Psoas muscle (tissue), 7 donors: ENCODE measurements at regions not wholly inside any gene's neighbourhood (a gene's known extent, or its start where the extent isn't known, plus 50 kb on each side); places are given as distances from the start of the nearest gene placed in this dataset.

ENCODE experiments used
- ATAC-seq, 4 donors: fragments of 200-7000 bp; cut with Tn5 transposase; one replicate each; pipeline ENCODE4 v1.9.1; 2020; ENCODE audit warnings: moderate library complexity in 3 of 4, mild to moderate bottlenecking in 2 of 4
- DNase-seq, 2 donors: peaks; one replicate each; pipeline ENCODE4 v3.0.0-alpha.2; 2020
- H3K27ac ChIP-seq: fragments of 200-600 bp; one replicate; pipeline ENCODE4 v1.8.0; 2022
- H3K27me3 ChIP-seq, 3 donors: fragments of 200-600 bp in 1 of 3; one replicate each; pipeline versions ENCODE4 v1.6.1 to v1.8.0; 2013 to 2022; ENCODE audit warnings: low read length in 2 of 3, mild to moderate bottlenecking in 2 of 3, moderate library complexity in 1 of 3; ENCODE audit not compliant: insufficient read depth in 3 of 3
- H3K36me3 ChIP-seq, 2 donors: fragments of 200-600 bp in 1 of 2; one replicate each; pipeline versions ENCODE4 v1.6.1 to v1.8.0; 2013 to 2022; ENCODE audit warnings: low read depth in 1 of 2, mild to moderate bottlenecking in 1 of 2, moderate library complexity in 1 of 2; ENCODE audit not compliant: insufficient read depth in 1 of 2
- H3K4me1 ChIP-seq: fragments of 200-600 bp; one replicate; pipeline ENCODE4 v1.8.0; 2022
- H3K4me3 ChIP-seq: fragments of 200-600 bp; one replicate; pipeline ENCODE4 v1.8.0; 2022; ENCODE audit warnings: mild to moderate bottlenecking
- H3K9me3 ChIP-seq: fragments of 200-600 bp; one replicate; pipeline ENCODE4 v1.8.0; 2022
- WGBS, 3 donors: extraction: QIAGEN DNeasy Blood & Tissue Kit; methylation state at CpG; one replicate each; pipeline versions ENCODE4 v1.1.6 to v1.1.7; 2013; 5-methylcytosine and 5-hydroxymethylcytosine counted together
- intact Hi-C, 2 donors: fragments of 100-400 bp; cut with DNase I; formaldehyde crosslinking; loops; one replicate each; pipeline versions ENCODE4 v1.11.0 to v1.14.2; 2022
- TF ChIP-seq, protein P1 (sequence below): fragments of 200-600 bp; IDR thresholded peaks from one replicate; pipeline ENCODE4 v1.8.0; 2022; ENCODE audit warnings: antibody characterized with exemption
- donor health status: healthy with polysubstance abuse.
- donor health status: DM: no; HTN: no; CAD: no; lungs with moderate emphysema.
- donor health status: Bipolar disorder and iron deficiency.
- donor health status: healthy.
- donor health status: DM: yes; HTN: yes; CAD: no.
- donor health status: DM: no; HTN: no; CAD: no.
- donor health status: DM: yes; HTN: yes; CAD: no.

DNA sequence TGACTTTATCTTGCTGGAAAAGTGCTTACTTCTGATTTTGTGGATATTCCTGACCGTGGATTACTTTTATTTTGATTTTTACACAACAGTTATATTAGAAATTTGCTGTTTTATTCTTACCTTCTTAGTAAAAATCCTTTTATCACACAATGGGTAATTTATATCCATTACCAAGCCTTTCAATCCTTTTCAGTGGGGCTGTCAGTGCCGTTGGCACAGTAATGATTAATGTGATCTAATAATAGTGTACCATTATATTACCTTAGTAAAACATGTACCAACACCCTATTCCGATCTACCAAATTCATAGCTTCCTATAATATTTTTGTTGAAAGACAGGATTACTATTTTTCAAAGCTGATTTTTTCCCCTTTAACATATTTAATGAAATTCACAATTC lies 87.3 kb upstream of the ZNF536 start:
- ATAC-seq (no peak), DNase-seq (no peak)
- no peak overlapping the region for H3K4me3 ChIP-seq
- peaks cover 0 to 8% (median 8%) of the 10 kb centered on the region in 3 donors for H3K27me3 ChIP-seq
- TF ChIP-seq, protein P1, sequence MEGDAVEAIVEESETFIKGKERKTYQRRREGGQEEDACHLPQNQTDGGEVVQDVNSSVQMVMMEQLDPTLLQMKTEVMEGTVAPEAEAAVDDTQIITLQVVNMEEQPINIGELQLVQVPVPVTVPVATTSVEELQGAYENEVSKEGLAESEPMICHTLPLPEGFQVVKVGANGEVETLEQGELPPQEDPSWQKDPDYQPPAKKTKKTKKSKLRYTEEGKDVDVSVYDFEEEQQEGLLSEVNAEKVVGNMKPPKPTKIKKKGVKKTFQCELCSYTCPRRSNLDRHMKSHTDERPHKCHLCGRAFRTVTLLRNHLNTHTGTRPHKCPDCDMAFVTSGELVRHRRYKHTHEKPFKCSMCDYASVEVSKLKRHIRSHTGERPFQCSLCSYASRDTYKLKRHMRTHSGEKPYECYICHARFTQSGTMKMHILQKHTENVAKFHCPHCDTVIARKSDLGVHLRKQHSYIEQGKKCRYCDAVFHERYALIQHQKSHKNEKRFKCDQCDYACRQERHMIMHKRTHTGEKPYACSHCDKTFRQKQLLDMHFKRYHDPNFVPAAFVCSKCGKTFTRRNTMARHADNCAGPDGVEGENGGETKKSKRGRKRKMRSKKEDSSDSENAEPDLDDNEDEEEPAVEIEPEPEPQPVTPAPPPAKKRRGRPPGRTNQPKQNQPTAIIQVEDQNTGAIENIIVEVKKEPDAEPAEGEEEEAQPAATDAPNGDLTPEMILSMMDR, result no peak
- no peaks in the 10 kb centered on the region for H3K36me3 ChIP-seq
- no peak overlapping the region for H3K27ac ChIP-seq
- intact Hi-C loops, result no loop called here
- no peaks in the 10 kb centered on the region for H3K9me3 ChIP-seq
- 62 to 63% (median 63%) methylated on average over 3 of the region's 3 CpGs for WGBS, 3 donors
- no peaks in the 10 kb centered on the region for H3K4me1 ChIP-seq

DNA sequence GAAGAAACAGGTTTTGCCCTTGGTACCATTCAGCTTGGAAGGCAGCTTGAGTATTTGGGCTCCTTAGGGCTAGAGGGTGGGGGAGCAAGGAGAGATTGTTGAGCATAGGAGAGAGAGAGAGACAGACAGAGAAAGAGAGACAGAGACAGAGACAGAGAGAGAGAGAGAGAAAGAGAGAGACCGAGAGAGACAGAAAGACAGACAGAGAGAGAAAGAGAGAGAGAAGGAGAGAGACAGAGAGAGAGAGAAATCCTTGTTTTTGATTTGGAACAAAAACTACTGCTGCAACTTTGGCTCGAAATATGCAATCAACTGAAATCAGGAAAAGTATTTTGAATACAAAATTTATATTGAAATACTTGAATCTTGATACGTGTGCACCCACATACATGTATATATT lies 85.8 kb upstream of the ZNF536 start:
- ATAC-seq, result no peak
- intact Hi-C loops, result no loop called here

DNA sequence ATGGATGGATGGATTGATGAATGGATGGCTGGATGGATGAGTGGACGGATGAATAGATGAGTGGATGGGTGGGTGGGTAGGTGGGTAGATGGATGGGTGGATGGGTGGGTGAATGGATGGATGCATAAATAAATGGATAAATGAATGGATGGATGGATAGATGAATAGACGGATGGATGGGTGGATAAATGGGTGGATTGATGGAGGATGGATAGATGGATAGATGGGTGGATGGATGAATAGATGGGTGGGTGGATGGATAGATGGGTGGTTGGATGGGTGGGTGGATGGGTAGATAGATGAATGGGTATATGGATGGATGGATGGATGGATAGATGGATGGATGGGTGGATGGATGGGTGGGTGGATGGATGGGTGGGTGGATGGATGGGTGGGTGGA lies 84.9 kb upstream of the ZNF536 start:
- 92 to 100% (median 94%) methylated on average over 2 of the region's 2 CpGs for WGBS, 3 donors
- intact Hi-C loops, result no loop called here
- ATAC-seq, result no peak
- no peaks in the 10 kb centered on the region for H3K4me1 ChIP-seq
- peaks cover 0 to 7% (median 4%) of the 10 kb centered on the region in 3 donors for H3K27me3 ChIP-seq
- no peak overlapping the region for H3K4me3 ChIP-seq
- no peaks in the 10 kb centered on the region for H3K36me3 ChIP-seq
- no peak overlapping the region for H3K27ac ChIP-seq
- DNase-seq, result no peak
- no peaks in the 10 kb centered on the region for H3K9me3 ChIP-seq
- TF ChIP-seq, protein P1, result no peak

More for the DNA sequence above, 85.8 kb upstream of the ZNF536 start:
- no peaks in the 10 kb centered on the region for H3K4me1 ChIP-seq
- WGBS, 3 donors, result 89 to 95% (median 91%) methylated on average over 3 of the region's 3 CpGs
- H3K4me3 ChIP-seq, result no peak overlapping the region
- no peaks in the 10 kb centered on the region for H3K36me3 ChIP-seq
- peaks cover 0 to 8% (median 4%) of the 10 kb centered on the region in 3 donors for H3K27me3 ChIP-seq
- no peak for DNase-seq
- TF ChIP-seq, protein P1, result no peak
- H3K27ac ChIP-seq, result no peak overlapping the region
- no peaks in the 10 kb centered on the region for H3K9me3 ChIP-seq

DNA sequence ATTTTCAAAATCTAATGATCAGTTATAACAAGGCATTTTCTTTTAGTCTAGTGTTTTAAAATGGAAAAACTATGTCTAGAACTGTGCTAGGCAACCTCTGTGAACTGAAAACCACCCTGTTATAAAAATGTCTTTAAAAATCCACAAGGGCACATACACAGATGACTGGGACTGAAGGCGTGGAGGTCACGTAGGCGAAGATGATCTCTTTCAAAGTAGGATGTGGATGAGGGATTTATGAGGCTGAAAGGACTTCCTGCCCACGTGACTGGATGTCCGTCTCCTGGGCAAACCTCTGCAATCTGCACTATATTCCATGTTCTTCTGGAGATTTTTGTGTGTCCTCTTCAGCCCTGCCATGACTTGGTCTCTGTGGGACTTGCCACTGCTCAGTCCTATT lies 84.2 kb upstream of the ZNF536 start:
- H3K4me3 ChIP-seq, result no peak overlapping the region
- ATAC-seq (no peak), DNase-seq (no peak)
- no peaks in the 10 kb centered on the region for H3K9me3 ChIP-seq
- H3K36me3 ChIP-seq, result no peaks in the 10 kb centered on the region
- H3K4me1 ChIP-seq, result no peaks in the 10 kb centered on the region
- TF ChIP-seq, protein P1, result no peak
- peaks cover 0 to 4% (median 0%) of the 10 kb centered on the region in 3 donors for H3K27me3 ChIP-seq
- H3K27ac ChIP-seq, result no peak overlapping the region
- intact Hi-C loops, result no loop called here
- 68 to 75% (median 71%) methylated on average over 5 of the region's 5 CpGs for WGBS, 3 donors

DNA sequence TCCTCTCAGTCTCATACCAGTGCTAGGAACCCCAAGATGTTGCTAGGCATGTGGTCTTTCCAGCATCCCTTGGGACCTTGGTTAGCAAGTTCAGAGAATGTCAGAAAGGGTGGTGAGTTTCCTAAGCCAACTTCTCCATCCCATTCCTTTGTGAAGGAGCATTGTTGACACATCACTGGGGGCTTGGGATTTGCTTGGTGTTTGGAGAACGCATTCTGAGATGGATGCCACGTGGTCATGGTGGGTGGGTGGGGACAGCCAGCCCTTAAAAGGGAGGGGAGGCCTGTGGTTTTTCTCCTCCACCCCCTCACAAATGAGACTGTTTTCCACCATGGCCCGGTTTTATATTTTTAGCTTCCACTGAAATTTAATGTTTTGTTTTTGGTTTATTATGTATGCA lies 83.3 kb upstream of the ZNF536 start:
- no peak overlapping the region for H3K27ac ChIP-seq
- no peaks in the 10 kb centered on the region for H3K4me1 ChIP-seq
- peaks cover 0 to 5% (median 0%) of the 10 kb centered on the region in 3 donors for H3K27me3 ChIP-seq
- no peaks in the 10 kb centered on the region for H3K36me3 ChIP-seq
- intact Hi-C loops, result no loop called here
- ATAC-seq (no peak), DNase-seq (no peak)
- WGBS, 3 donors, result 75 to 86% (median 83%) methylated on average over 3 of the region's 3 CpGs
- TF ChIP-seq, protein P1, result no peak
- no peak overlapping the region for H3K4me3 ChIP-seq
- no peaks in the 10 kb centered on the region for H3K9me3 ChIP-seq
